Endodermal cell (in vitro differentiated cells): ENCODE measurements at regions not wholly inside any gene's neighbourhood (a gene's known extent, or its start where the extent isn't known, plus 50 kb on each side); places are given as distances from the start of the nearest gene placed in this dataset.

Source experiments
- DNase-seq: peaks from one replicate; pipeline ENCODE4 v3.0.0-alpha.2; 2017
- H3K27ac ChIP-seq: 2 replicates; pipeline ENCODE4 v1.5.1; 2013; ENCODE audit warnings: mild to moderate bottlenecking, low read depth, low read length, moderate library complexity
- H3K27me3 ChIP-seq: 2 replicates; pipeline ENCODE4 v1.6.1; 2013; ENCODE audit warnings: mild to moderate bottlenecking, low read length, moderate library complexity; ENCODE audit not compliant: insufficient read depth, control insufficient read depth, poor library complexity, severe bottlenecking
- H3K36me3 ChIP-seq: 2 replicates; pipeline ENCODE4 v1.7.0; 2013; ENCODE audit warnings: mild to moderate bottlenecking, low read length, moderate library complexity; ENCODE audit not compliant: control insufficient read depth, insufficient read depth
- H3K4me1 ChIP-seq: one replicate; pipeline ENCODE4 v1.7.0; 2013; ENCODE audit warnings: low read length; ENCODE audit not compliant: control insufficient read depth, insufficient read depth
- H3K4me3 ChIP-seq: 2 replicates; pipeline ENCODE4 v1.5.1; 2013; ENCODE audit warnings: mild to moderate bottlenecking, low read length, moderate library complexity
- H3K9ac ChIP-seq: 2 replicates; pipeline ENCODE4 v1.6.1; 2013; ENCODE audit warnings: mild to moderate bottlenecking, low read length, moderate library complexity; ENCODE audit not compliant: poor library complexity, severe bottlenecking; ENCODE audit errors: extremely low read depth
- H3K9me3 ChIP-seq: 2 replicates; pipeline ENCODE4 v1.6.1; 2013; ENCODE audit warnings: mild to moderate bottlenecking, low read length, moderate library complexity; ENCODE audit not compliant: control insufficient read depth
- H3K27ac Mint-ChIP-seq: 2 replicates; pipeline ENCODE4 v1.8.0; 2020; ENCODE audit warnings: mixed read lengths
- H3K27me3 Mint-ChIP-seq: 2 replicates; pipeline ENCODE4 v1.8.0; 2021; ENCODE audit warnings: mild to moderate bottlenecking, mixed read lengths; ENCODE audit not compliant: insufficient read depth
- H3K36me3 Mint-ChIP-seq: 2 replicates; pipeline ENCODE4 v1.8.0; 2020; ENCODE audit warnings: low read depth, mixed read lengths
- H3K4me1 Mint-ChIP-seq: 2 replicates; pipeline ENCODE4 v1.8.0; 2020; ENCODE audit warnings: mixed read lengths
- H3K4me3 Mint-ChIP-seq: 2 replicates; pipeline ENCODE4 v1.8.0; 2020; ENCODE audit warnings: mild to moderate bottlenecking, moderate library complexity, mixed read lengths
- H3K9me3 Mint-ChIP-seq: 2 replicates; pipeline ENCODE4 v1.8.0; 2020; ENCODE audit warnings: mild to moderate bottlenecking, mixed read lengths
- WGBS, 2 experiments: methylation state at CpG; one replicate each; pipeline versions ENCODE4 v1.1.5 to v1.1.7; 2013; ENCODE audit warnings: missing lambda C conversion rate in 2 of 2, mixed read lengths in 1 of 2; ENCODE audit not compliant: insufficient coverage in 1 of 2, insufficient read length in 1 of 2; 5-methylcytosine and 5-hydroxymethylcytosine counted together
- TF ChIP-seq, protein P1 (sequence below): fragments of 200-600 bp; sonication (generic); conservative IDR thresholded peaks from 2 replicates; pipeline ENCODE4 v1.5.0; 2021; ENCODE audit warnings: antibody characterized with exemption, mild to moderate bottlenecking

DNA sequence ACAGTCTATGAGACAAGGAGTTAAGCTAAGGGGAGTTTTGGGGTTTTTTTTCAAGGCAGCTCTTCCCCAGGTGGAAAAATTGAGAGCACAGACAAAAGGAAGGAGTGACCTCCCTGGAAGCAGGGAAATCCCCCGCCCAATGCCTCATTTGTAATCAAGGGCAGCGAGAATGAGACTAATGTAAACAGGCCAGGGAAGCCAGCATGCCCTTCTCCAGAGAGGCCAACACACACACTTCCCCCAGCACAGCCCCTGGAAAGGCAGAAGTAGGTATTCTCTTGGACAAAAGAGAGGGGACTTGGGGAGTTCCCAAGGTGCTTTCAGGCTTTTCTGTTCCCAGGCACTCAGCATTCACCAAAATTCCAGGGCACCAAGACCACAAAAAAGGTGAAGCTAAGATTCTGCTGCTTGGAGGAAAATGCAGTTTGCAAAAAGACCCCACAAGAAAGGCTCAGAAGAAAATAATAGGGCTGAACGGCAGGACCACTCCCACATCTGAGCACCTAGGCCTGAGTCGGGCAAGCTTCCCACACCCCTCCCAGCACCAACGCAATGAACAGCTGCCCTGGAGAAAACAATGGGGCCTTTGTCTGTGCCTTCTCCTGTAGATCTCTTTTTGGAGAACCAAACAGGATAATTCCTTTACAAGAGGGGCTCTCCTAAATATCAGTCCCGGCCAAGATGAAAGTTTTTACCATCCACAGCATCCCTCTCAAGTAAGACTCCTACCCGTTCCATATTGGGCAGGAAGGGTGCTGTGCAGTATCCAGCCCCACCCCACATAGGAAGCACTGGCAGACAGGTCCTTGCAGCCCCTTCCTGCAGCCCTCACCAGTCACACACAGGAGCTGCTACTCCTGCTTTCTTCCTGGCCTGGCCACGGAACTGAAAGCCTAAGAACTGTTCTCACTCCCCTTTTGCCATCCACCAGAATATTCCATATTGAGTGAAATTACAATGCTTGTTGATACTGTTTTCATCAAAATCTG is 70.7 kb upstream of the AKIP1 start:
- Histone ChIP-seq H3K9ac (no peak overlapping the region), H3K9me3 (no peaks in the 10 kb centered on the region), H3K4me3 (peak overlapping the region; percentile 13), H3K27ac (peak overlapping the region; percentile 64), H3K27me3 (no peaks in the 10 kb centered on the region), H3K4me1 (peaks cover 26% of the 10 kb centered on the region), H3K36me3 (peaks cover 13% of the 10 kb centered on the region)
- peak overlapping the region; percentile 88 for H3K27ac Mint-ChIP-seq
- peak; percentile 77 for DNase-seq
- no peaks in the 10 kb centered on the region for H3K9me3 Mint-ChIP-seq
- no peaks in the 10 kb centered on the region for H3K27me3 Mint-ChIP-seq
- H3K36me3 Mint-ChIP-seq: peaks cover 6% of the 10 kb centered on the region
- 40 to 45% methylated on average over 3 to 8 of the region's 8 CpGs for WGBS, 2 experiments
- TF ChIP-seq, protein P1, sequence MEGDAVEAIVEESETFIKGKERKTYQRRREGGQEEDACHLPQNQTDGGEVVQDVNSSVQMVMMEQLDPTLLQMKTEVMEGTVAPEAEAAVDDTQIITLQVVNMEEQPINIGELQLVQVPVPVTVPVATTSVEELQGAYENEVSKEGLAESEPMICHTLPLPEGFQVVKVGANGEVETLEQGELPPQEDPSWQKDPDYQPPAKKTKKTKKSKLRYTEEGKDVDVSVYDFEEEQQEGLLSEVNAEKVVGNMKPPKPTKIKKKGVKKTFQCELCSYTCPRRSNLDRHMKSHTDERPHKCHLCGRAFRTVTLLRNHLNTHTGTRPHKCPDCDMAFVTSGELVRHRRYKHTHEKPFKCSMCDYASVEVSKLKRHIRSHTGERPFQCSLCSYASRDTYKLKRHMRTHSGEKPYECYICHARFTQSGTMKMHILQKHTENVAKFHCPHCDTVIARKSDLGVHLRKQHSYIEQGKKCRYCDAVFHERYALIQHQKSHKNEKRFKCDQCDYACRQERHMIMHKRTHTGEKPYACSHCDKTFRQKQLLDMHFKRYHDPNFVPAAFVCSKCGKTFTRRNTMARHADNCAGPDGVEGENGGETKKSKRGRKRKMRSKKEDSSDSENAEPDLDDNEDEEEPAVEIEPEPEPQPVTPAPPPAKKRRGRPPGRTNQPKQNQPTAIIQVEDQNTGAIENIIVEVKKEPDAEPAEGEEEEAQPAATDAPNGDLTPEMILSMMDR: no peak
- peak overlapping the region; percentile 17 for H3K4me3 Mint-ChIP-seq
- H3K4me1 Mint-ChIP-seq: peaks cover 37% of the 10 kb centered on the region

DNA sequence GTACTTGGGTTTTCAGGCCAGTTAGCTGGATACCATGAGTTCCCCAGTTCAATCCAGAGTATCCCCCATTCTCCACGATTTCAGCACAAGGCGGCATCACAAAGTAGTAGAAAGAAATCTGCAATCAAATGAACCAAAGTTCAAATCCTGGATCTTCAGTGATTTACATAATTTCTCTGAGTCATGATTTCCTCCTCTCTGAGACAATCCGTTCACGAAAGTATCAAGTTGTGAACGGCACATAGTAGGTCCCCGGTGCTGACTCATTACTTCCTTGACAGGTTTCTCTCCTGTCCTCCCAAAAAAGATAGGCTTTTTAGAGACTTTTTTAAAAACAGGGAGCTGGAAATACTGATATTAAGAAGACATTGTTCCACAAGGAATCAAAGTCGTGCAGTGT is 69.1 kb upstream of the AKIP1 start:
- Mint-ChIP-seq H3K9me3 (no peaks in the 10 kb centered on the region), H3K4me1 (peaks cover 53% of the 10 kb centered on the region), H3K27me3 (no peaks in the 10 kb centered on the region), H3K36me3 (peaks cover 6% of the 10 kb centered on the region), H3K27ac (no peak overlapping the region), H3K4me3 (no peak overlapping the region)
- 92 to 95% methylated on average over 7 of the region's 7 CpGs for WGBS, 2 experiments
- peaks cover 39% of the 10 kb centered on the region for H3K4me1 ChIP-seq
- no peak overlapping the region for H3K27ac ChIP-seq
- peaks cover 3% of the 10 kb centered on the region for H3K36me3 ChIP-seq
- TF ChIP-seq, protein P1: no peak
- DNase-seq: no peak
- H3K9ac ChIP-seq: no peak overlapping the region
- no peaks in the 10 kb centered on the region for H3K27me3 ChIP-seq
- H3K9me3 ChIP-seq: no peaks in the 10 kb centered on the region
- H3K4me3 ChIP-seq: no peak overlapping the region

DNA sequence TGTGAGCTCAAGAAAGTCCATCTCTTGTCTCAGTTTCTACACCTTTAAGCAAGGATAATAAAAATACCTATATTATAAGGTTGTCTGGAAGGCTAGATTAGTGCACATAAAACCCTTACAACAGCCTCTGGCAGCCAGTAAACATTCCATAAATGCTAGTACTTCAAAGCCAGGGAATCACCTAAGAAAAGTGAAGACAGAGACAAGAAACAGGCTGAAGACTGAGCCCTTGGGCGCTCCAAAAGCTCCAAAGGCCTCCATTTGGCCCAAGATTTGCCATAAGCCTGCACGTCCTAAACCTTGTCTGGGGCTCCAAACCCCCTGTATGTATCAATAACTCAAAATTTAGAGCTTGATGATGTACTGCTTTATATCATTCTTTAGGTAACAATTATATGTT is 52.2 kb upstream of the AKIP1 start:
- Mint-ChIP-seq H3K4me3 (no peak overlapping the region), H3K4me1 (peaks cover 14% of the 10 kb centered on the region), H3K36me3 (no peaks in the 10 kb centered on the region), H3K9me3 (no peaks in the 10 kb centered on the region), H3K27me3 (no peaks in the 10 kb centered on the region), H3K27ac (no peak overlapping the region)
- Histone ChIP-seq H3K27ac (no peak overlapping the region), H3K9ac (no peak overlapping the region), H3K4me3 (no peak overlapping the region), H3K27me3 (no peaks in the 10 kb centered on the region), H3K4me1 (peaks cover 5% of the 10 kb centered on the region), H3K9me3 (no peaks in the 10 kb centered on the region), H3K36me3 (peaks cover 6% of the 10 kb centered on the region)
- 94% methylated on average over 2 of the region's 2 CpGs; no CpG with 5 or more reads in 1 of the 2 experiments for WGBS, 2 experiments
- no peak for DNase-seq
- TF ChIP-seq, protein P1: no peak
